Peyer's patch (tissue), 4 donors: ENCODE measurements at regions not wholly inside any gene's neighbourhood (a gene's known extent, or its start where the extent isn't known, plus 50 kb on each side); places are given as distances from the start of the nearest gene placed in this dataset.

Experiments
- CTCF ChIP-seq, 6 experiments: fragments of 450-650 bp in 4 of 6; fragments of 200-600 bp in 2 of 6; sonication (generic) in 1 of 6; IDR thresholded peaks; one replicate each; pipeline ENCODE4 v1.5.1; 2017 to 2019; ENCODE audit warnings: antibody characterized with exemption in 6 of 6, mild to moderate bottlenecking in 3 of 6, moderate library complexity in 1 of 6
- POLR2A ChIP-seq, 2 donors: fragments of 450-650 bp; IDR thresholded peaks; one replicate each; pipeline ENCODE4 v1.5.1; 2017; ENCODE audit warnings: antibody characterized with exemption in 2 of 2, mild to moderate bottlenecking in 2 of 2, moderate library complexity in 2 of 2

GRCh38 chr20:22450537-22450936 is 133.8 kb downstream of the FOXA2 start:
- TF ChIP-seq CTCF (IDR thresholded peaks at IDR 0.05): peak in 1 of 6 experiments; percentile 5
- no peak for TF ChIP-seq POLR2A (IDR thresholded peaks at IDR 0.05)
